GM23248 (cell line): ENCODE measurements at regions not wholly inside any gene's neighbourhood (a gene's known extent, or its start where the extent isn't known, plus 50 kb on each side); places are given as distances from the start of the nearest gene placed in this dataset.

Source experiments
- DNase-seq: peaks from one replicate; pipeline ENCODE4 v3.0.0-alpha.2; 2015
- H2AFZ ChIP-seq: fragments of 200-600 bp; sonication (generic); 2 replicates; pipeline ENCODE4 v1.6.1; 2016; ENCODE audit warnings: antibody characterized with exemption
- H3F3A ChIP-seq: fragments of 200-600 bp; sonication (generic); 2 replicates; pipeline ENCODE4 v1.6.1; 2016; ENCODE audit warnings: mild to moderate bottlenecking, antibody characterized with exemption, mixed run types; ENCODE audit not compliant: insufficient read depth
- H3K27ac ChIP-seq: fragments of 200-600 bp; sonication (generic); 2 replicates; pipeline ENCODE4 v1.5.1; 2016; ENCODE audit warnings: mild to moderate bottlenecking
- H3K27me3 ChIP-seq: fragments of 200-600 bp; sonication (generic); replicated peaks from 2 replicates; pipeline ENCODE4 v1.6.1; 2016; ENCODE audit warnings: mild to moderate bottlenecking; ENCODE audit not compliant: insufficient read depth
- H3K36me3 ChIP-seq: fragments of 200-600 bp; sonication (generic); 2 replicates; pipeline ENCODE4 v1.6.1; 2016; ENCODE audit warnings: low read depth, mild to moderate bottlenecking
- H3K4me1 ChIP-seq: fragments of 200-600 bp; sonication (generic); 2 replicates; pipeline ENCODE4 v1.6.1; 2016; ENCODE audit warnings: mild to moderate bottlenecking; ENCODE audit not compliant: insufficient read depth
- H3K4me2 ChIP-seq: fragments of 200-600 bp; sonication (generic); one replicate; pipeline ENCODE4 v1.6.1; 2016; ENCODE audit warnings: mild to moderate bottlenecking; ENCODE audit not compliant: unreplicated experiment
- H3K4me3 ChIP-seq: fragments of 200-600 bp; sonication (generic); 2 replicates; pipeline ENCODE4 v1.5.1; 2016; ENCODE audit warnings: mild to moderate bottlenecking
- H3K79me2 ChIP-seq: fragments of 200-600 bp; sonication (generic); 2 replicates; pipeline ENCODE4 v1.6.1; 2016; ENCODE audit warnings: mild to moderate bottlenecking; ENCODE audit not compliant: insufficient read depth
- H3K9ac ChIP-seq: fragments of 200-600 bp; sonication (generic); 2 replicates; pipeline ENCODE4 v1.6.1; 2016; ENCODE audit warnings: mild to moderate bottlenecking
- H3K9me2 ChIP-seq: fragments of 200-600 bp; sonication (generic); 2 replicates; pipeline ENCODE4 v1.6.1; 2016; ENCODE audit warnings: mixed run types, mild to moderate bottlenecking, moderate library complexity; ENCODE audit not compliant: insufficient read depth
- H3K9me3 ChIP-seq: fragments of 200-600 bp; sonication (generic); one replicate; pipeline ENCODE4 v1.6.1; 2017; ENCODE audit warnings: low read depth
- H4K20me1 ChIP-seq: fragments of 200-600 bp; sonication (generic); 2 replicates; pipeline ENCODE4 v1.6.0; 2016; ENCODE audit not compliant: insufficient read depth
- EZH2 ChIP-seq: fragments of 200-600 bp; sonication (generic); IDR thresholded peaks from 2 replicates; pipeline ENCODE4 v1.6.1; 2018; ENCODE audit warnings: antibody characterized with exemption, mild to moderate bottlenecking; ENCODE audit not compliant: insufficient read depth, poor library complexity, severe bottlenecking
- EZH2phosphoT487 ChIP-seq: fragments of 200-600 bp; sonication (generic); IDR thresholded peaks from 2 replicates; pipeline ENCODE4 v1.6.1; 2018; ENCODE audit warnings: antibody characterized with exemption, moderate library complexity, mild to moderate bottlenecking, low read depth; ENCODE audit not compliant: insufficient read depth
- WGBS, 2 experiments: methylation state at CpG; one replicate each; pipeline ENCODE4 v1.1.6; 2015 to 2017; ENCODE audit warnings: low lambda C conversion rate in 2 of 2, low coverage in 1 of 2; ENCODE audit errors: missing lambda C conversion rate in 2 of 2; 5-methylcytosine and 5-hydroxymethylcytosine counted together
- in situ Hi-C: fragments of 300-500 bp; cut with MboI; formaldehyde crosslinking; loops from 2 replicates; pipeline ENCODE4 v1.15.0; 2020

DNA sequence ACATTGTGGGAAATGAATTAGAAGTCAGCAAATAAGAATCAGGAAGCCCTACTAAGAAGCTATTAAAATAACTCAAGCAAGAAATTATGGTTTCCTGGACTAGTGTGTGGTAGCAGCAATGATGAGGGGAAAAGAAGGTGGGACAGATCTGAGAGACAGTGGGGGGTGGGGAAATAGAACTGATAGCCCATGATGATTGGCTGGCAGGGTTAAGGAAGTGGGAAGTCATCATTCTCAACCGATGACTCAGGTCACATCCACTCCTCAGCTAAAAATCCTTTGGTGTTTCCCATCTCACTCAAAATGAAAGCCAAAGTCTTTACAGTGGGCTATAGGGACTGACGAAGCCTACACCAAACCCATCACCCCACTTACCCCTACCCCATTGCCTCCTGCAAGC, 153.9 kb upstream of the ARHGEF26 start:
- Histone ChIP-seq H3K27me3 (no peaks in the 10 kb centered on the region), H3K79me2 (no peaks in the 10 kb centered on the region), H2AFZ (no peak overlapping the region), H3K27ac (no peak overlapping the region), H3K9me2 (no peaks in the 10 kb centered on the region), H3K4me3 (no peak overlapping the region), H3K4me1 (no peaks in the 10 kb centered on the region), H3K9me3 (no peaks in the 10 kb centered on the region), H3K4me2 (no peak overlapping the region), H4K20me1 (no peaks in the 10 kb centered on the region), H3K9ac (no peak overlapping the region), H3F3A (no peaks in the 10 kb centered on the region), H3K36me3 (no peaks in the 10 kb centered on the region)
- 82 to 88% methylated on average over 2 of the region's 2 CpGs for WGBS, 2 experiments
- in situ Hi-C loops, result no loop called here
- DNase-seq, result no peak
- TF ChIP-seq EZH2phosphoT487, result no peak

DNA sequence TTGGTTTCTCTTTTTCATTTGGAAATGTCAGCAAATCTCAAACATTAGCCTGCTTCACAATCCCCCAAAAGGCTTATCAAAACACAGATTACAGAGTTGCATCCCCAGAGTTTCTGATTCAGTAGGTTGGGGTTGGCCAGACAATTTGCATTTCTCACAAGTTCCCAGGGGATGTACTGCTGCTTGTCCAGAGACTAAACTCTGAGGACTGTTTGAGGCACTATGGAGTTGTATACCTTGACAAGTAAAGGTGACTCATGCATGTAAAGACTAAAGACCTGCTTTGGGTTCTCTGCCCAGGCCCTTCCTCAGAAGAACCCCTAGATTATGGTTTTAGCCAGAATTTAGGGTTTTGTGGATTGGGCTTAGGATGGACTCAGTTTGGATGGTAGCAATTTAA, 151.1 kb upstream of the ARHGEF26 start:
- H4K20me1 ChIP-seq, result no peaks in the 10 kb centered on the region
- no peaks in the 10 kb centered on the region for H3K79me2 ChIP-seq
- no peak for TF ChIP-seq EZH2
- no peak for TF ChIP-seq EZH2phosphoT487
- H3K4me1 ChIP-seq, result no peaks in the 10 kb centered on the region
- in situ Hi-C loops, result no loop called here
- no peak overlapping the region for H3K4me2 ChIP-seq
- H3K9me3 ChIP-seq, result no peaks in the 10 kb centered on the region
- H3K4me3 ChIP-seq, result no peak overlapping the region
- no peaks in the 10 kb centered on the region for H3K36me3 ChIP-seq
- no peaks in the 10 kb centered on the region for H3K9me2 ChIP-seq
- DNase-seq, result no peak
- no peaks in the 10 kb centered on the region for H3F3A ChIP-seq
- no peak overlapping the region for H3K9ac ChIP-seq
- no peak overlapping the region for H2AFZ ChIP-seq
- no peak overlapping the region for H3K27ac ChIP-seq
- no peaks in the 10 kb centered on the region for H3K27me3 ChIP-seq

DNA sequence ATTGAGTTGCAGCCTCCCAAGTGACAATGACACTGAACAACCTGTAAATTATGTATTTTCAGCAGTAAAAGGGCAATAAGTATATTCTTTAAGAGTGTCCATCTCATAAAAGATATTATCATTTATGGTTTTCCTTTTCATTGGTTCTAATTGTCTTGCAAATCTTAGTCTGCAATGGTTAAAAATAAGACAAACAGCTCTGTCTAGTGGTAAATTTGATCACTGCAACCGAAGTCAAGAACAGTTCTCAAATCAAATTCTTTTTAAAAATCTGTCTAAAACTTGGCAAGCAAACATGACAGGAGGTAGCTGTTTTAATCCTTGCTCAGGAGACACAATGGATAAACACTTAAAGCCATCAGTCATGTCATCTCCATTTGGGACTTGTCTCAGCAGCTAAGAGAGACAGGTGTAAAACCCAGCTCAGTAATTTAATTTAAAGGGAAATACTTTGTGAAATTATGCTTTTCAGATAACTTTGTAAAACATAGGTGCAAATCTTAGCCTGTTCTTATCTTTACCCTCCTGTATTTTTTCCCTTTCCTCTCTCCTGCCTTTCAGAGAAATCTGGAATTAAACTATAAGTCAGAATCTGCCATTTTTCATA, 150.3 kb upstream of the ARHGEF26 start:
- TF ChIP-seq EZH2, result no peak
- no peak for TF ChIP-seq EZH2phosphoT487
- no peaks in the 10 kb centered on the region for H3F3A ChIP-seq
- H3K4me2 ChIP-seq, result no peak overlapping the region
- peak; percentile 31 for DNase-seq
- H3K36me3 ChIP-seq, result no peaks in the 10 kb centered on the region
- no peak overlapping the region for H3K27ac ChIP-seq
- no peak overlapping the region for H3K9ac ChIP-seq
- H3K4me3 ChIP-seq, result no peak overlapping the region
- no peaks in the 10 kb centered on the region for H3K27me3 ChIP-seq
- H4K20me1 ChIP-seq, result no peaks in the 10 kb centered on the region
- H3K9me2 ChIP-seq, result no peaks in the 10 kb centered on the region
- H3K79me2 ChIP-seq, result no peaks in the 10 kb centered on the region
- H3K9me3 ChIP-seq, result no peaks in the 10 kb centered on the region
- no peaks in the 10 kb centered on the region for H3K4me1 ChIP-seq
- no peak overlapping the region for H2AFZ ChIP-seq
- 0 to 4% methylated on average over 1 of the region's 1 CpG for WGBS, 2 experiments
- in situ Hi-C loops, result no loop called here

DNA sequence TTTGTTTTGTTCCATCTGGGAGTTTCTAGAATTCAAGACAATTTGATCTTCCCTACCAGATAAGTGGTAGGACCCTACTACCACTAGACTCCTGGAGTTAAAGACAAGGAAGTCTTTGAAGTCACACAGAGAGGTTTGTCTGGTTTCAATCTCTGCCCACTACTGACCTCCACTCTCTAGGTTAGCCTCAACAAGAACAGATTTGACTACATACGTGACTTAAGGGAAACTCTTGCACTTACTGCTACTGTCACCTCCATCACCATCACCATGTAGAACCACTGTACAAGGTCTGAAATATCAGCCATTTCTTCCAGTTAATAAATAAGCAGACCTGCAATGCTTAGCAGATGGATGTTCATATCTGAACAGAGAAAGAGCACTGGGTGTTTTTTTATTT, 148.3 kb upstream of the ARHGEF26 start:
- H3F3A ChIP-seq, result no peaks in the 10 kb centered on the region
- WGBS, 2 experiments, result 73 to 84% methylated on average over 1 of the region's 1 CpG
- H4K20me1 ChIP-seq, result no peaks in the 10 kb centered on the region
- H3K9me3 ChIP-seq, result no peaks in the 10 kb centered on the region
- no peaks in the 10 kb centered on the region for H3K27me3 ChIP-seq
- H3K4me2 ChIP-seq, result no peak overlapping the region
- TF ChIP-seq EZH2phosphoT487, result no peak
- TF ChIP-seq EZH2, result no peak
- no peak overlapping the region for H3K9ac ChIP-seq
- no peaks in the 10 kb centered on the region for H3K79me2 ChIP-seq
- in situ Hi-C loops, result no loop called here
- H3K9me2 ChIP-seq, result no peaks in the 10 kb centered on the region
- no peaks in the 10 kb centered on the region for H3K4me1 ChIP-seq
- no peaks in the 10 kb centered on the region for H3K36me3 ChIP-seq
- no peak overlapping the region for H3K27ac ChIP-seq
- DNase-seq, result no peak
- H2AFZ ChIP-seq, result no peak overlapping the region
- H3K4me3 ChIP-seq, result no peak overlapping the region

- H4K20me1 ChIP-seq, result no peaks in the 10 kb centered on the region
- WGBS, 2 experiments, result 48 to 49% methylated on average over 3 of the region's 3 CpGs
- H3K79me2 ChIP-seq, result no peaks in the 10 kb centered on the region
- H3K4me2 ChIP-seq, result no peak overlapping the region
- no peaks in the 10 kb centered on the region for H3F3A ChIP-seq
- no peak for DNase-seq
- H3K9me2 ChIP-seq, result no peaks in the 10 kb centered on the region
- no peak overlapping the region for H3K4me3 ChIP-seq
- H3K4me1 ChIP-seq, result no peaks in the 10 kb centered on the region
- no peaks in the 10 kb centered on the region for H3K36me3 ChIP-seq
- H3K27ac ChIP-seq, result no peak overlapping the region
- no peak overlapping the region for H3K9ac ChIP-seq
- in situ Hi-C loops, result no loop called here
- no peaks in the 10 kb centered on the region for H3K27me3 ChIP-seq
- H3K9me3 ChIP-seq, result no peaks in the 10 kb centered on the region
- TF ChIP-seq EZH2, result no peak
- TF ChIP-seq EZH2phosphoT487, result no peak
- no peak overlapping the region for H2AFZ ChIP-seq
Observed at GRCh38 chr3:153973722-153974265, 147.4 kb upstream of the ARHGEF26 start.
